ENCODE measurements at regions not wholly inside any gene's neighbourhood (a gene's known extent, or its start where the extent isn't known, plus 50 kb on each side); places are given as distances from the start of the nearest gene placed in this dataset.

DNA sequence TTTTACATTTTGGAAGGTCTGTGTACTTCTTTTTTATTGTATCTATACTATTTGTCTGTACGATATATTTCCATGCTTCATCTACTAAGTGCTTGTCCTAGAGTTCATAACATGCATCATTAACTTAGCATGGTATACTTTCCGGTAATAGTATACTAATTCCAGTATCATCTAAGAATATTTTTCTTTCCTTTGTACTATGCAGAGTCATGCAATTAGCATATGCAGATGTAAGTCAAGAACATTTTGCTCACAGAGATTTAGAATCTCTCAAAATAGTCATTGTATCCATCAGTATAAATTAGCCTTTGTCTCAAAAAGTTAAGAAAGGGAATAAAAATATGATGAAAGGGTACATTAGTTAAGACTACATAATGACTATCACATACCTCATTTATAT, 770.4 kb upstream of the GRAMD2B start:
- TF ChIP-seq, protein P1, sequence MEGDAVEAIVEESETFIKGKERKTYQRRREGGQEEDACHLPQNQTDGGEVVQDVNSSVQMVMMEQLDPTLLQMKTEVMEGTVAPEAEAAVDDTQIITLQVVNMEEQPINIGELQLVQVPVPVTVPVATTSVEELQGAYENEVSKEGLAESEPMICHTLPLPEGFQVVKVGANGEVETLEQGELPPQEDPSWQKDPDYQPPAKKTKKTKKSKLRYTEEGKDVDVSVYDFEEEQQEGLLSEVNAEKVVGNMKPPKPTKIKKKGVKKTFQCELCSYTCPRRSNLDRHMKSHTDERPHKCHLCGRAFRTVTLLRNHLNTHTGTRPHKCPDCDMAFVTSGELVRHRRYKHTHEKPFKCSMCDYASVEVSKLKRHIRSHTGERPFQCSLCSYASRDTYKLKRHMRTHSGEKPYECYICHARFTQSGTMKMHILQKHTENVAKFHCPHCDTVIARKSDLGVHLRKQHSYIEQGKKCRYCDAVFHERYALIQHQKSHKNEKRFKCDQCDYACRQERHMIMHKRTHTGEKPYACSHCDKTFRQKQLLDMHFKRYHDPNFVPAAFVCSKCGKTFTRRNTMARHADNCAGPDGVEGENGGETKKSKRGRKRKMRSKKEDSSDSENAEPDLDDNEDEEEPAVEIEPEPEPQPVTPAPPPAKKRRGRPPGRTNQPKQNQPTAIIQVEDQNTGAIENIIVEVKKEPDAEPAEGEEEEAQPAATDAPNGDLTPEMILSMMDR (IDR thresholded peaks at IDR 0.05) = no peak
- TF ChIP-seq POLR2A (IDR thresholded peaks at IDR 0.05) = no peak
